PC-3 (cell line): ENCODE measurements at regions not wholly inside any gene's neighbourhood (a gene's known extent, or its start where the extent isn't known, plus 50 kb on each side); places are given as distances from the start of the nearest gene placed in this dataset.

Experiments used
- CTCF ChIP-seq: fragments of 300-600 bp; sonication (generic); conservative IDR thresholded peaks from 2 replicates; pipeline ENCODE4 v1.5.1; 2017; ENCODE audit warnings: antibody characterized with exemption, low read depth, mild to moderate bottlenecking, low read length
- EZH2 ChIP-seq: fragments of 300-600 bp; sonication (generic); IDR thresholded peaks from one replicate; pipeline ENCODE4 v1.6.1; 2017; ENCODE audit warnings: antibody characterized with exemption, mild to moderate bottlenecking, low read length; ENCODE audit not compliant: unreplicated experiment

GRCh38 chrX:42988700-42989099, 210.7 kb upstream of the PPP1R2C start:
- TF ChIP-seq EZH2 (no peak), CTCF (no peak)
